ENCODE measurements at regions not wholly inside any gene's neighbourhood (a gene's known extent, or its start where the extent isn't known, plus 50 kb on each side); places are given as distances from the start of the nearest gene placed in this dataset.

GRCh38 chr11:131109257-131109656 lies 193.0 kb upstream of the SNX19 start:
- WGBS, 2 donors, result 52 to 58% methylated on average over 3 to 4 of the region's 4 CpGs
- Histone ChIP-seq H3K4me1 (no peaks in the 10 kb centered on the region), H3K27ac (no peak overlapping the region), H3K9me3 (peaks cover 0 to 7% (median 0%) of the 10 kb centered on the region in 3 donors), H3K4me3 (no peak overlapping the region), H3K27me3 (peaks cover 0 to 9% (median 0%) of the 10 kb centered on the region in 4 donors), H3K36me3 (no peaks in the 10 kb centered on the region)
- DNase-seq, result no peak
- intact Hi-C loops (cut with DNase I), result no loop called here
- TF ChIP-seq POLR2A (IDR thresholded peaks at IDR 0.05), result no peak
- no peak for TF ChIP-seq CTCF (IDR thresholded peaks at IDR 0.05)

GRCh38 chr11:131109790-131110189 lies 193.5 kb upstream of the SNX19 start:
- Histone ChIP-seq H3K4me3 (no peak overlapping the region), H3K27me3 (peaks cover 0 to 9% (median 0%) of the 10 kb centered on the region in 4 donors), H3K9me3 (peaks cover 0 to 7% (median 0%) of the 10 kb centered on the region in 3 donors), H3K27ac (no peak overlapping the region), H3K4me1 (no peaks in the 10 kb centered on the region), H3K36me3 (no peaks in the 10 kb centered on the region)
- no peak for TF ChIP-seq POLR2A (IDR thresholded peaks at IDR 0.05)
- TF ChIP-seq CTCF (IDR thresholded peaks at IDR 0.05), result no peak
- DNase-seq, result no peak
- WGBS, 2 donors, result 69 to 72% methylated on average over 4 to 5 of the region's 5 CpGs
- intact Hi-C loops (cut with DNase I), result no loop called here

GRCh38 chr11:131111775-131112174 lies 195.5 kb upstream of the SNX19 start:
- Histone ChIP-seq H3K36me3 (no peaks in the 10 kb centered on the region), H3K27ac (no peak overlapping the region), H3K4me3 (no peak overlapping the region), H3K4me1 (no peaks in the 10 kb centered on the region), H3K27me3 (peaks cover 0 to 9% (median 0%) of the 10 kb centered on the region in 4 donors), H3K9me3 (peaks cover 0 to 7% (median 0%) of the 10 kb centered on the region in 3 donors)
- intact Hi-C loops (cut with DNase I), result no loop called here
- WGBS, 2 donors, result 88 to 94% methylated on average over 4 of the region's 4 CpGs
- no peak for DNase-seq
- TF ChIP-seq CTCF (IDR thresholded peaks at IDR 0.05) (no peak), POLR2A (IDR thresholded peaks at IDR 0.05) (no peak)

- intact Hi-C loops (cut with DNase I), result no loop called here
- DNase-seq, result no peak
- TF ChIP-seq POLR2A (IDR thresholded peaks at IDR 0.05), result no peak
- no peak for TF ChIP-seq CTCF (IDR thresholded peaks at IDR 0.05)
- Histone ChIP-seq H3K27ac (no peak overlapping the region), H3K4me3 (no peak overlapping the region), H3K27me3 (no peaks in the 10 kb centered on the region), H3K9me3 (no peaks in the 10 kb centered on the region), H3K4me1 (no peaks in the 10 kb centered on the region), H3K36me3 (no peaks in the 10 kb centered on the region)
- 38 to 45% methylated on average over 3 of the region's 3 CpGs for WGBS, 2 donors
These were observed 202.0 kb upstream of the SNX19 start for GRCh38 chr11:131118247-131118646.

GRCh38 chr11:131121426-131122333 lies 205.4 kb upstream of the SNX19 start:
- Histone ChIP-seq H3K27me3 (no peaks in the 10 kb centered on the region), H3K27ac (no peak overlapping the region), H3K4me1 (no peaks in the 10 kb centered on the region), H3K4me3 (no peak overlapping the region), H3K36me3 (no peaks in the 10 kb centered on the region), H3K9me3 (no peaks in the 10 kb centered on the region)
- TF ChIP-seq POLR2A (IDR thresholded peaks at IDR 0.05), result no peak
- no peak for DNase-seq
- WGBS, 2 donors, result 52 to 69% methylated on average over 7 of the region's 7 CpGs
- intact Hi-C loops (cut with DNase I), result no loop called here
